ENCODE measurements at regions not wholly inside any gene's neighbourhood (a gene's known extent, or its start where the extent isn't known, plus 50 kb on each side); places are given as distances from the start of the nearest gene placed in this dataset.

GRCh38 chr2:193253014-193253530 lies 1058.3 kb upstream of the TMEFF2 start:
- TF ChIP-seq CTCF (IDR thresholded peaks at IDR 0.05; ENCODE audit: borderline replicate concordance, extremely low read depth, insufficient read depth), result no peak
- Histone ChIP-seq H3K27me3 (ENCODE audit: control insufficient read depth, insufficient read depth, low read length) (no peaks in the 10 kb centered on the region), H3K9me3 (ENCODE audit: control insufficient read depth in 2 of 3, insufficient read depth in 1 of 3, low read length in 3 of 3) (no peaks in the 10 kb centered on the region), H3K36me3 (ENCODE audit: control insufficient read depth in 2 of 3, insufficient read depth in 3 of 3, low read length in 3 of 3) (no peaks in the 10 kb centered on the region), H3K9ac (ENCODE audit: low read length in 3 of 3) (no peak overlapping the region), H3K27ac (ENCODE audit: low read depth in 2 of 2, low read length in 2 of 2) (no peak overlapping the region), H3K4me3 (ENCODE audit: low read length in 3 of 3) (no peak overlapping the region), H3K4me1 (ENCODE audit: control insufficient read depth in 2 of 3, insufficient read depth in 2 of 3, low read depth in 1 of 3, low read length in 3 of 3) (no peaks in the 10 kb centered on the region)
- DNase-seq (no peak), FAIRE-seq (no peak)
- intact Hi-C loops (cut with DNase I), result no loop called here

- no peaks in the 10 kb centered on the region for H3K27me3 ChIP-seq (ENCODE audit: control insufficient read depth, insufficient read depth, low read length)
- no peak for FAIRE-seq
- no peak for TF ChIP-seq CTCF (IDR thresholded peaks at IDR 0.05; ENCODE audit: borderline replicate concordance, extremely low read depth, insufficient read depth)
- H3K36me3 ChIP-seq (ENCODE audit: control insufficient read depth in 2 of 3, insufficient read depth in 3 of 3, low read length in 3 of 3), result no peaks in the 10 kb centered on the region
- intact Hi-C loops (cut with DNase I), result no loop called here
- no peak for DNase-seq
- no peaks in the 10 kb centered on the region for H3K9me3 ChIP-seq (ENCODE audit: control insufficient read depth in 2 of 3, insufficient read depth in 1 of 3, low read length in 3 of 3)
- no peak overlapping the region for H3K4me3 ChIP-seq (ENCODE audit: low read length in 3 of 3)
- no peaks in the 10 kb centered on the region for H3K4me1 ChIP-seq (ENCODE audit: control insufficient read depth in 2 of 3, insufficient read depth in 2 of 3, low read depth in 1 of 3, low read length in 3 of 3)
- H3K9ac ChIP-seq (ENCODE audit: low read length in 3 of 3), result no peak overlapping the region
- H3K27ac ChIP-seq (ENCODE audit: low read depth in 2 of 2, low read length in 2 of 2), result no peak overlapping the region
Measured at GRCh38 chr2:193251909-193252308, 1057.2 kb upstream of the TMEFF2 start.

GRCh38 chr2:193250389-193250788 lies 1055.7 kb upstream of the TMEFF2 start:
- no peaks in the 10 kb centered on the region for H3K9me3 ChIP-seq (ENCODE audit: control insufficient read depth in 2 of 3, insufficient read depth in 1 of 3, low read length in 3 of 3)
- H3K9ac ChIP-seq (ENCODE audit: low read length in 3 of 3), result no peak overlapping the region
- DNase-seq (no peak), FAIRE-seq (no peak)
- no peaks in the 10 kb centered on the region for H3K27me3 ChIP-seq (ENCODE audit: control insufficient read depth, insufficient read depth, low read length)
- no peaks in the 10 kb centered on the region for H3K36me3 ChIP-seq (ENCODE audit: control insufficient read depth in 2 of 3, insufficient read depth in 3 of 3, low read length in 3 of 3)
- H3K27ac ChIP-seq (ENCODE audit: low read depth in 2 of 2, low read length in 2 of 2), result no peak overlapping the region
- H3K4me3 ChIP-seq (ENCODE audit: low read length in 3 of 3), result no peak overlapping the region
- no peaks in the 10 kb centered on the region for H3K4me1 ChIP-seq (ENCODE audit: control insufficient read depth in 2 of 3, insufficient read depth in 2 of 3, low read depth in 1 of 3, low read length in 3 of 3)
- intact Hi-C loops (cut with DNase I), result no loop called here
- TF ChIP-seq CTCF (IDR thresholded peaks at IDR 0.05; ENCODE audit: borderline replicate concordance, extremely low read depth, insufficient read depth), result no peak

GRCh38 chr2:193240752-193241151 lies 1046.0 kb upstream of the TMEFF2 start:
- peak in 2 of 5 donors; percentile 5 for DNase-seq
- no peak overlapping the region for H3K9ac ChIP-seq (ENCODE audit: low read length in 3 of 3)
- intact Hi-C loops (cut with DNase I), result no loop called here
- TF ChIP-seq CTCF (IDR thresholded peaks at IDR 0.05; ENCODE audit: borderline replicate concordance, extremely low read depth, insufficient read depth), result no peak
- no peaks in the 10 kb centered on the region for H3K9me3 ChIP-seq (ENCODE audit: control insufficient read depth in 2 of 3, insufficient read depth in 1 of 3, low read length in 3 of 3)
- no peak overlapping the region for H3K27ac ChIP-seq (ENCODE audit: low read depth in 2 of 2, low read length in 2 of 2)
- no peaks in the 10 kb centered on the region for H3K27me3 ChIP-seq (ENCODE audit: control insufficient read depth, insufficient read depth, low read length)
- no peak for FAIRE-seq
- H3K36me3 ChIP-seq (ENCODE audit: control insufficient read depth in 2 of 3, insufficient read depth in 3 of 3, low read length in 3 of 3), result no peaks in the 10 kb centered on the region
- H3K4me3 ChIP-seq (ENCODE audit: low read length in 3 of 3), result no peak overlapping the region
- H3K4me1 ChIP-seq (ENCODE audit: control insufficient read depth in 2 of 3, insufficient read depth in 2 of 3, low read depth in 1 of 3, low read length in 3 of 3), result no peaks in the 10 kb centered on the region
